ENCODE measurements at regions not wholly inside any gene's neighbourhood (a gene's known extent, or its start where the extent isn't known, plus 50 kb on each side); places are given as distances from the start of the nearest gene placed in this dataset.

DNA sequence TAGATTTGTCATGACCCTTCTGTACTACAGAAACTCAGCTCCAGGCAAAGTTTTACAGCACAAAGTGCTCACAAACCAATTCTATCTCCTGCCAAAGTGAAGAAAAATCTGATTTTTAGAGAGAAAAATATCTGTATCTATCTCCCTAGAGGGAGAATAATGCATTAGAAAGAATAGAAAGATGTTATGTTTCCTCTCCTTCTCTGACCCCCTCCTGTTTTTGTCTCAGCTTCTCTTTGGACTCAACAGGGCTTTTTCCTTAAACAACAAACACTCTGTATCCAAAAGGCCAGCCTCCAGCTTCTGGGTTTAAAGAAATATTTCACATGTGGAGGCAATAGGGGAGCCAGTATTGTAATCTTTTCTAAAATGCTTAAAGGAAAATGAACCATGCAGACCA, 627.4 kb downstream of the REEP3 start:
- Histone ChIP-seq H3K4me3 (ENCODE audit: insufficient read depth in 1 of 2, low read depth in 1 of 2, low read length in 2 of 2) (no peak overlapping the region), H3K4ac (ENCODE audit: low read depth in 1 of 2, low read length in 2 of 2) (no peak overlapping the region), H3K18ac (ENCODE audit: low read depth in 1 of 2, low read length in 2 of 2) (no peak overlapping the region), H3K9me3 (ENCODE audit: control insufficient read depth, low read length) (no peaks in the 10 kb centered on the region), H4K8ac (ENCODE audit: low read length) (no peak overlapping the region), H2BK15ac (ENCODE audit: low read depth, poor library complexity, severe bottlenecking) (no peak overlapping the region), H3K79me1 (replicated peaks; ENCODE audit: low read length, poor library complexity, severe bottlenecking) (no peaks in the 10 kb centered on the region), H2AFZ (ENCODE audit: low read depth, low read length) (no peak overlapping the region), H3K36me3 (ENCODE audit: control insufficient read depth in 1 of 2, insufficient read depth in 2 of 2, low read depth in 1 of 2, low read length in 2 of 2) (no peaks in the 10 kb centered on the region), H3K14ac (ENCODE audit: low read length in 2 of 2) (no peak overlapping the region), H2AK5ac (ENCODE audit: low read length, severe bottlenecking) (no peak overlapping the region), H3K4me1 (ENCODE audit: control insufficient read depth, insufficient read depth, low read depth, low read length) (no peaks in the 10 kb centered on the region), H2BK5ac (ENCODE audit: low read depth, low read length, poor library complexity, severe bottlenecking) (no peak overlapping the region), H3K27ac (ENCODE audit: low read length, poor library complexity, severe bottlenecking) (no peak overlapping the region), H3K4me2 (ENCODE audit: low read length, poor library complexity, severe bottlenecking) (no peak overlapping the region), H4K91ac (ENCODE audit: low read length) (no peak overlapping the region), H3K23ac (ENCODE audit: low read length in 2 of 2) (no peak overlapping the region), H3K27me3 (ENCODE audit: control insufficient read depth in 1 of 2, insufficient read depth in 1 of 2, low read length in 2 of 2) (no peaks in the 10 kb centered on the region), H2BK120ac (ENCODE audit: low read depth, low read length) (no peak overlapping the region), H3K9ac (ENCODE audit: low read length) (no peak overlapping the region), H2BK12ac (ENCODE audit: low read length in 2 of 2) (no peak overlapping the region)
- no peak for DNase-seq

DNA sequence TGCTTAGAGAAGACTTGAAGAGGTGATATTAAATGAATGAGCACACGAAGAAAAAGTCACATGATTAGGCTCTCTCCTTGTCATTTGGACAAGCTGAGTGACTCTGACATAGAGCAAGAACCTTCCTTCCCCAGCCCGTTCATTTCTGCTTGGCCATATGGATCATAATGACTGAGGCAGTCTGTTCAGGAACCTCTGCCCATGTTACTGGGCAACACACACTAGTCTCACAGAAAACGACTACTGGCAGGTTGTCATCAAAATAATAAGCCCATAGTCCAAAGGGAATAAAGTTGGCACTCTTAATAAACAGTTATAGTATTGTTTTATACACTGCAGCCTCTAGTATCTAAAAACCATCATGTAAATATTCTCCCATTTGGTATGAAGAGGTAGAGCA, 635.0 kb downstream of the REEP3 start:
- no peak overlapping the region for H3K4ac ChIP-seq (ENCODE audit: low read depth in 1 of 2, low read length in 2 of 2)
- H4K91ac ChIP-seq (ENCODE audit: low read length) = no peak overlapping the region
- no peak overlapping the region for H3K18ac ChIP-seq (ENCODE audit: low read depth in 1 of 2, low read length in 2 of 2)
- no peaks in the 10 kb centered on the region for H3K36me3 ChIP-seq (ENCODE audit: control insufficient read depth in 1 of 2, insufficient read depth in 2 of 2, low read depth in 1 of 2, low read length in 2 of 2)
- H3K9ac ChIP-seq (ENCODE audit: low read length) = no peak overlapping the region
- H3K27ac ChIP-seq (ENCODE audit: low read length, poor library complexity, severe bottlenecking) = no peak overlapping the region
- DNase-seq = no peak
- H2AK5ac ChIP-seq (ENCODE audit: low read length, severe bottlenecking) = no peak overlapping the region
- no peaks in the 10 kb centered on the region for H3K79me1 ChIP-seq (replicated peaks; ENCODE audit: low read length, poor library complexity, severe bottlenecking)
- no peak overlapping the region for H3K14ac ChIP-seq (ENCODE audit: low read length in 2 of 2)
- H3K4me1 ChIP-seq (ENCODE audit: control insufficient read depth, insufficient read depth, low read depth, low read length) = no peaks in the 10 kb centered on the region
- H2BK120ac ChIP-seq (ENCODE audit: low read depth, low read length) = no peak overlapping the region
- no peak overlapping the region for H3K23ac ChIP-seq (ENCODE audit: low read length in 2 of 2)
- no peak overlapping the region for H2BK15ac ChIP-seq (ENCODE audit: low read depth, poor library complexity, severe bottlenecking)
- no peaks in the 10 kb centered on the region for H3K9me3 ChIP-seq (ENCODE audit: control insufficient read depth, low read length)
- H4K8ac ChIP-seq (ENCODE audit: low read length) = no peak overlapping the region
- no peak overlapping the region for H3K4me2 ChIP-seq (ENCODE audit: low read length, poor library complexity, severe bottlenecking)
- no peak overlapping the region for H3K4me3 ChIP-seq (ENCODE audit: insufficient read depth in 1 of 2, low read depth in 1 of 2, low read length in 2 of 2)
- 71% methylated on average over 2 of the region's 3 CpGs for WGBS
- H2BK5ac ChIP-seq (ENCODE audit: low read depth, low read length, poor library complexity, severe bottlenecking) = no peak overlapping the region
- no peaks in the 10 kb centered on the region for H3K27me3 ChIP-seq (ENCODE audit: control insufficient read depth in 1 of 2, insufficient read depth in 1 of 2, low read length in 2 of 2)
- no peak overlapping the region for H2AFZ ChIP-seq (ENCODE audit: low read depth, low read length)
- no peak overlapping the region for H2BK12ac ChIP-seq (ENCODE audit: low read length in 2 of 2)

DNA sequence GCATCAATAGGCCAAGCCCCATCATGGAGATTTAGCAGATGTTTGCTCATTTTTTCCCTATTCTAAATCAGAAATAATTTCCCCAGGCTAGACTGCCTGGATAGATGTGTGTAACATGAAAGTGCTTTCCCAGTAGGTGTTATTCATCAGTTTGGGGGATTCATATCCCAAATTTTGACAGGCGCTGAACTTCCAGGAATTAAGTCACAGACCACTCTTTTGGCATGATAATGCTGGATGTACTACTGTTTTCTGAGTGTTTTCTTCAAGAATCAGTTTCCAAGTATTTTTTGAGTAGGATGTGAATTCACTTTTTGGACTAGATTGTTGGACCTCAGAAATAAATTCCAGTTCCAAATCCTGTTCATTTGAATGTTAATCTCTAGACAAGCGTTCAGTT, 637.4 kb downstream of the REEP3 start:
- H3K27me3 ChIP-seq (ENCODE audit: control insufficient read depth in 1 of 2, insufficient read depth in 1 of 2, low read length in 2 of 2) = no peaks in the 10 kb centered on the region
- no peak overlapping the region for H2BK12ac ChIP-seq (ENCODE audit: low read length in 2 of 2)
- no peak overlapping the region for H2BK5ac ChIP-seq (ENCODE audit: low read depth, low read length, poor library complexity, severe bottlenecking)
- DNase-seq = no peak
- no peak overlapping the region for H2AK5ac ChIP-seq (ENCODE audit: low read length, severe bottlenecking)
- no peak overlapping the region for H3K14ac ChIP-seq (ENCODE audit: low read length in 2 of 2)
- no peak overlapping the region for H3K23ac ChIP-seq (ENCODE audit: low read length in 2 of 2)
- no peak overlapping the region for H3K4me3 ChIP-seq (ENCODE audit: insufficient read depth in 1 of 2, low read depth in 1 of 2, low read length in 2 of 2)
- no peaks in the 10 kb centered on the region for H3K79me1 ChIP-seq (replicated peaks; ENCODE audit: low read length, poor library complexity, severe bottlenecking)
- no peak overlapping the region for H4K91ac ChIP-seq (ENCODE audit: low read length)
- H2BK120ac ChIP-seq (ENCODE audit: low read depth, low read length) = no peak overlapping the region
- no peak overlapping the region for H3K4ac ChIP-seq (ENCODE audit: low read depth in 1 of 2, low read length in 2 of 2)
- H3K27ac ChIP-seq (ENCODE audit: low read length, poor library complexity, severe bottlenecking) = no peak overlapping the region
- H3K4me1 ChIP-seq (ENCODE audit: control insufficient read depth, insufficient read depth, low read depth, low read length) = no peaks in the 10 kb centered on the region
- H3K9me3 ChIP-seq (ENCODE audit: control insufficient read depth, low read length) = no peaks in the 10 kb centered on the region
- H3K4me2 ChIP-seq (ENCODE audit: low read length, poor library complexity, severe bottlenecking) = no peak overlapping the region
- no peaks in the 10 kb centered on the region for H3K36me3 ChIP-seq (ENCODE audit: control insufficient read depth in 1 of 2, insufficient read depth in 2 of 2, low read depth in 1 of 2, low read length in 2 of 2)
- H2AFZ ChIP-seq (ENCODE audit: low read depth, low read length) = no peak overlapping the region
- H2BK15ac ChIP-seq (ENCODE audit: low read depth, poor library complexity, severe bottlenecking) = no peak overlapping the region
- H3K18ac ChIP-seq (ENCODE audit: low read depth in 1 of 2, low read length in 2 of 2) = no peak overlapping the region
- H3K9ac ChIP-seq (ENCODE audit: low read length) = no peak overlapping the region
- 86% methylated on average over 2 of the region's 2 CpGs for WGBS
- H4K8ac ChIP-seq (ENCODE audit: low read length) = no peak overlapping the region

DNA sequence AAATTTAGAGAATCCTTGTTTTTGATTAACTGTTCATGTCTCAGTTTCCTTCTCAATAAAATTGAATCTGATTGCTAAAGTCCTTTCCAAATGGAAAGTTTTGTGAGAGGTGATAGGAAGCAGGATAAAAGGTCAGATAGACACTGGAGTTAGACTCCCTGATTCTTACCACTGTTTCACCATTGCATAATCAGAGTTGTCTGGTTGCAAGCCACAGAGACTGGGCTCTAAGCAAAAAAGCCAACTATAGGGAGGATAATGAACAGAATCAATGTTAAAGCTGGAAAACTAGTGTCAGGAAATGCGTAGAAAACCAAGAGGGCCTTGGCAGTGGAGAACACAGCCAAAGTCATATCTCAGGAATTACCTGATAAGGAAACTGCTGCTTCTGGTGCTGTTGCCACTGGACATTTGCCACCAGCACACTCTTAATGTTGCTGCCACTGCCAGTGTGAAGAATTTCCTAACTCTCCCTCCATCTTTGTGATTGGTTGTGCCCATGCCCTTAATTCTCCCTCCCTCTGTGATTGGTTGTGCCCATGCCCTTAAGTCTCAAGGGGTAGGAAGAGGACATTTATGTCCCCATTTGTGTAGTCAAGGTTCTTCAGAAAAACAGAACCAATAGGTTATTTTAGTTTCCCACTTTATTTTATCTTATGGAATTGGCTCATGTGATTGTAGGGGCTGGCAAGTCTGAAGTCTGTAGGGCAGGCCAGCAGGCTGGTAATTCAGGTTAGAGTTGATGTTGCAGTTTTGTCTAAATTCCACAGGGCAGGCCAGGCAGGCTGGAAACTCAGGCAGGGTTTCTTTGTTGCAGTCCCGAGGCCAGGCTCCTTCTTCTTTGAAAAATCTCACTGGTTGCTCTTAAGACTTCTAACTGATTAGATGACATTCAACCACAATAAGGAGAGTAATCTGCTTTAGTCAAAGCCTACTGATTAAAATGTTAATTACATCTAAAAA, 639.0 kb downstream of the REEP3 start:
- 92% methylated on average over 1 of the region's 2 CpGs for WGBS
- Histone ChIP-seq H4K8ac (ENCODE audit: low read length) (no peak overlapping the region), H2BK15ac (ENCODE audit: low read depth, poor library complexity, severe bottlenecking) (no peak overlapping the region), H2AFZ (ENCODE audit: low read depth, low read length) (no peak overlapping the region), H2BK12ac (ENCODE audit: low read length in 2 of 2) (no peak overlapping the region), H3K79me1 (replicated peaks; ENCODE audit: low read length, poor library complexity, severe bottlenecking) (no peaks in the 10 kb centered on the region), H3K4me2 (ENCODE audit: low read length, poor library complexity, severe bottlenecking) (no peak overlapping the region), H3K4me3 (ENCODE audit: insufficient read depth in 1 of 2, low read depth in 1 of 2, low read length in 2 of 2) (no peak overlapping the region), H3K23ac (ENCODE audit: low read length in 2 of 2) (no peak overlapping the region), H3K27ac (ENCODE audit: low read length, poor library complexity, severe bottlenecking) (no peak overlapping the region), H3K18ac (ENCODE audit: low read depth in 1 of 2, low read length in 2 of 2) (no peak overlapping the region), H3K9me3 (ENCODE audit: control insufficient read depth, low read length) (no peaks in the 10 kb centered on the region), H3K9ac (ENCODE audit: low read length) (no peak overlapping the region), H3K27me3 (ENCODE audit: control insufficient read depth in 1 of 2, insufficient read depth in 1 of 2, low read length in 2 of 2) (no peaks in the 10 kb centered on the region), H3K4ac (ENCODE audit: low read depth in 1 of 2, low read length in 2 of 2) (no peak overlapping the region), H3K14ac (ENCODE audit: low read length in 2 of 2) (no peak overlapping the region), H3K4me1 (ENCODE audit: control insufficient read depth, insufficient read depth, low read depth, low read length) (no peaks in the 10 kb centered on the region), H3K36me3 (ENCODE audit: control insufficient read depth in 1 of 2, insufficient read depth in 2 of 2, low read depth in 1 of 2, low read length in 2 of 2) (no peaks in the 10 kb centered on the region), H2BK5ac (ENCODE audit: low read depth, low read length, poor library complexity, severe bottlenecking) (no peak overlapping the region), H2AK5ac (ENCODE audit: low read length, severe bottlenecking) (no peak overlapping the region), H2BK120ac (ENCODE audit: low read depth, low read length) (no peak overlapping the region), H4K91ac (ENCODE audit: low read length) (no peak overlapping the region)
- no peak for DNase-seq

Measured in mesenchymal stem cell (in vitro differentiated cells and primary cell).